HG03139 (cell line): ENCODE measurements at regions not wholly inside any gene's neighbourhood (a gene's known extent, or its start where the extent isn't known, plus 50 kb on each side); places are given as distances from the start of the nearest gene placed in this dataset.
"Not testable (repeated sequence)": the region's sequence is repeated elsewhere in the genome, so short reads cannot be mapped to it uniquely, and the experiment has no call there.

Experiments
- ATAC-seq: cut with Tn5 transposase; IDR thresholded peaks from one replicate; pipeline ENCODE4 v1.9.1; 2021; ENCODE audit not compliant: unreplicated experiment

- ATAC-seq: no peak
Measured at GRCh38 chr7:81007051-81007450, 88.2 kb upstream of the SEMA3C start.

DNA sequence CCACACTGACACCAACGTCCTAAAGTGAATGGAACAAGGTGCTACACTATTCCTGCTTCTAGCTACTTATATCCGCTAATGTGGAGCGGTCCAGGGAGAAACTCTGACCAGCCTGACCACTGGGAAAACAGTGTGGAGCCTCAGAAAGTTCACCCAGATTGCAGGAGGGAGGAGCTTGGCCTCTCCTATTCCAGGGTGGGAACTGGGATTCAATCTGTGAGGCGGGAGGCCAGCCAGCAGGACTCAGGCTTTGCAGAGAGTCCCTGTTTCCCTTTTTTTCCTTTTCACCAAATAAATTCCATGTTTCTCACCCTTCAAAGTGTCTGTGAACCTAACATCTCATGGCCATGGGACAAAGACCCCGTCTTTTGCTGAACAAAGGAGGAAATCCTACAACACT lies 86.4 kb upstream of the SEMA3C start:
- ATAC-seq: no peak

- no peak for ATAC-seq
Measured at GRCh38 chr7:81004098-81004497, 85.2 kb upstream of the SEMA3C start.

DNA sequence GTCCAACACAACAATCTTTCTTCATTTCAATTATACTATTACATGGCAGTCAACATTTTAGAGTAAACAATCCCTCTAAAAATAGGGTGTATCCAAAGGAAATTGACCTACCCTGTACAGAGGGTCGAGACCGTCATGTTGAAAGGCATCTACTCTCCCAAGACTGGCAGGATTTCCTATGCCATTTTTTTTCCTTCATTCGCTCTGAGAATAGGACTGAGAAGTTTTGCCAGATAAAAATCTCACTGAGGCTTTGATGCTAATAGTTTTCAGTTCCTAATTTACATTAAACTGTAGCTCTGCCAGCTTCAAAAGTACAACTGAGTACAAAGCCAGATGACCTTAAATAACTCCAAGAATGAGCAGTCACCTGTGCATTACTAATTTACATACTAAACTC lies 84.5 kb upstream of the SEMA3C start:
- no peak for ATAC-seq

DNA sequence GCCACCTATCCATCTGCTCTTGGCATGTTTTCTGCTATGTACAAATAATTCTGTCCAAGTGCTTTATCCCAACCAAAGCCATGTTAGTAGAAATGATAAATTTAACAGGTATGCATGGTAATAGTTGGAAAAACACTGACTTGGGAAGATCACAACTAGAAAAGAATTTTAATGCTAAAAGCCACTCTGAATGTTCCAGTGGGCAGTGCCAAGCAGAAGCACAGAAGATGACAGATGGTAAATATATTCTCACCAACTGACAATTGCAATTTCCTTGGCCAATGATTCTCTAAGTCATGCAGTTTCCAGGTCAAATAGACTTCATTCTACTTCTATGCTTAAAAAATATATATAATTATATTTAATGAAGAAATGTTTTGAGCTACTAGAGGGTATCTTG lies 83.6 kb upstream of the SEMA3C start:
- ATAC-seq: no peak

DNA sequence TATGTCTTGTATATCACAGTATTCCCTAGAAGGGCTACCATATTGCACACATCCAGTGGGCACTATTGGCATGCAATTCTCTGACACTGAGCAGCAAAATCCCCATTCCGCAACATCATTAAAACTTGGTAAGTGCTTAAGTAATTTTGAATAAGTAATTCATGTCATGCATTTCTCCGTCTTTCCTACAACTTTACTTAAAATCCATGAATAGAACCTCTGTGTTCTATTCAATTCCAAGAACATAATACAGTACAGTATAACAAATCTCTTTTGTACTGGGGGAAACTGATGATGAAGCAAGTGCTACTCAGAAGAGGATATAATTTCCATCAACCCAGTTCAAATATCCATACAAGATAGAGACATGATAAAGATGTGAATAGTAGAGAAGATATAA lies 80.9 kb upstream of the SEMA3C start:
- no peak for ATAC-seq

DNA sequence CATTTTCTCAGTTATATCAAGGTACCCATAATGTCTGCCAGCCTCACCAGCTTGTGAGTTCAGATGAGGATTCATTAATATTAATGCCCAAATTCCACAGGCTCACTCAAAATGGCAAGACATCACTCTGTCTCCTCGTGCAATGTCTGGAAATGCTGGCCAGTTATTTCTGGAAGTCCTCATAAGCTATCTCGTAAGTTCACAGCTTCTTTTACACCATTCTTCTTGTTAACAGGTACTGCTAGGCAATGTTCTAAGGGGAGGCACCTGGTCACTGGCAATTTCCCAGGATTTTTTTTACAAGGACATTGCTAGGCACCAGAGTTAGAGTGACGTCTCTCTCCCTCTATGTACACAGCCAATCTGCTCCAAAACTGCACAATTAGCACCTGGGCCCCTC lies 80.2 kb upstream of the SEMA3C start:
- ATAC-seq: no peak

- ATAC-seq: no peak
Measured at GRCh38 chr7:80997841-80998240, 79.0 kb upstream of the SEMA3C start.

- ATAC-seq: not testable (repeated sequence)
Measured at GRCh38 chr7:80996236-80996635, 77.4 kb upstream of the SEMA3C start.

GRCh38 chr7:80991654-80992053 lies 72.8 kb upstream of the SEMA3C start:
- no peak for ATAC-seq

DNA sequence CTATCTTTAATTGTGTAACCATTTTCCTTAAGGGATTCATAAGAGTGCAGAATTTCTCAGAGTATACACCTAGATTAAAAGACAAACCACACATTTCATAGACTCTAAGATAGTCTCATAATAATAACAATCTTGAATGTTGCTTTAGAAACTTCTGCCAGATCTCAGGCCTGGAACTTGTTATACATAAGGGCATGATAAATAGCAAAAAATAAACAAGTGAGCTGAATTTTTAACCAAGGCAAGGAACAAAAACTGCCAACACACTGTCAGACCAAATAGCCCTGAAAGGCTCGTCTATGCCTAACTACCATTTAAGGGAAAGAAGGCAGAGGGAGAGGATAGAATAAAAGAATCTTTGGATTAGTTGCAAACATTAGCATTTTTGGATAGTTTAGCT lies 65.8 kb upstream of the SEMA3C start:
- no peak for ATAC-seq

- no peak for ATAC-seq
Measured at GRCh38 chr7:80981405-80981804, 62.6 kb upstream of the SEMA3C start.

DNA sequence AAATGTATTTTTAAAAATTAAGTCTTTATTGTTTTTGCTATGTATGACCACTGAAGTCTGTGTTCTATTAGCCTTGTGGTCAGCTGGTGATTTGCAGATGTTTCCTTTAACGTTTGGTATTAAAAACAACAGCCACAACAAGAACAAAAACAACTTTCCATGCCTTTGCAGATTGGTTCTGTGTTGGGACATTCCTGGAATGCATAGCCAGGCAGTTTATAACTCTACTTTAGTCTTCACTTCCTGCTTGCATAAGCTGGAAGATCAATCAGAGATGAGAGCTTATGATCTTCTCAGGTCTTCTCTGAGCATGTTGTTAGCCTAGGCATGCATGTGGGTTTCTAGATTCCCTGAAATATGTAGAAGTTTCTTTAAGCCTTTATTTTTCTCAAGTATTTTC lies 58.9 kb upstream of the SEMA3C start:
- ATAC-seq: no peak

- ATAC-seq: no peak
Measured at GRCh38 chr7:80974396-80975358, 55.8 kb upstream of the SEMA3C start.

- ATAC-seq: no peak
Measured at GRCh38 chr7:80971225-80971624, 52.4 kb upstream of the SEMA3C start.
